ENCODE measurements at regions not wholly inside any gene's neighbourhood (a gene's known extent, or its start where the extent isn't known, plus 50 kb on each side); places are given as distances from the start of the nearest gene placed in this dataset.

GRCh38 chr1:57991289-57991688 is 555.2 kb downstream of the OMA1 start:
- H3K4me1 ChIP-seq = no peaks in the 10 kb centered on the region
- H3K27ac ChIP-seq = no peak overlapping the region
- H3K4me3 ChIP-seq = no peak overlapping the region
- no peak for TF ChIP-seq CTCF (IDR thresholded peaks at IDR 0.05)
- no peaks in the 10 kb centered on the region for H3K9me3 ChIP-seq
- no peaks in the 10 kb centered on the region for H3K36me3 ChIP-seq
- no peaks in the 10 kb centered on the region for H3K27me3 ChIP-seq
- DNase-seq (ENCODE audit: low spot score) = no peak

- no peaks in the 10 kb centered on the region for H3K9me3 ChIP-seq
- no peak overlapping the region for H3K4me3 ChIP-seq
- no peaks in the 10 kb centered on the region for H3K4me1 ChIP-seq
- H3K36me3 ChIP-seq = no peaks in the 10 kb centered on the region
- DNase-seq (ENCODE audit: low spot score) = no peak
- no peak for TF ChIP-seq CTCF (IDR thresholded peaks at IDR 0.05)
- no peaks in the 10 kb centered on the region for H3K27me3 ChIP-seq
- no peak overlapping the region for H3K27ac ChIP-seq
Measured at GRCh38 chr1:57989877-57990276, 556.6 kb downstream of the OMA1 start.

GRCh38 chr1:57987523-57987922 is 559.0 kb downstream of the OMA1 start:
- DNase-seq (ENCODE audit: low spot score) = no peak
- Histone ChIP-seq H3K27ac (no peak overlapping the region), H3K36me3 (no peaks in the 10 kb centered on the region), H3K4me3 (no peak overlapping the region), H3K4me1 (no peaks in the 10 kb centered on the region), H3K27me3 (no peaks in the 10 kb centered on the region), H3K9me3 (no peaks in the 10 kb centered on the region)
- no peak for TF ChIP-seq CTCF (IDR thresholded peaks at IDR 0.05)

- Histone ChIP-seq H3K36me3 (no peaks in the 10 kb centered on the region), H3K27me3 (no peaks in the 10 kb centered on the region), H3K4me3 (no peak overlapping the region), H3K9me3 (no peaks in the 10 kb centered on the region), H3K4me1 (no peaks in the 10 kb centered on the region), H3K27ac (no peak overlapping the region)
- TF ChIP-seq CTCF (IDR thresholded peaks at IDR 0.05) = no peak
- DNase-seq (ENCODE audit: low spot score) = no peak
Measured at GRCh38 chr1:57986432-57986831, 560.1 kb downstream of the OMA1 start.

- no peaks in the 10 kb centered on the region for H3K27me3 ChIP-seq
- no peak for TF ChIP-seq CTCF (IDR thresholded peaks at IDR 0.05)
- DNase-seq (ENCODE audit: low spot score) = no peak
- H3K27ac ChIP-seq = no peak overlapping the region
- no peaks in the 10 kb centered on the region for H3K4me1 ChIP-seq
- no peak overlapping the region for H3K4me3 ChIP-seq
- no peaks in the 10 kb centered on the region for H3K9me3 ChIP-seq
- H3K36me3 ChIP-seq = no peaks in the 10 kb centered on the region
Measured at GRCh38 chr1:57984277-57984676, 560.4 kb upstream of the DAB1 start.

- Histone ChIP-seq H3K27ac (no peak overlapping the region), H3K4me1 (no peaks in the 10 kb centered on the region), H3K4me3 (no peak overlapping the region), H3K36me3 (no peaks in the 10 kb centered on the region), H3K27me3 (no peaks in the 10 kb centered on the region), H3K9me3 (no peaks in the 10 kb centered on the region)
- no peak for DNase-seq (ENCODE audit: low spot score)
- no peak for TF ChIP-seq CTCF (IDR thresholded peaks at IDR 0.05)
Measured at GRCh38 chr1:57983441-57983840, 559.6 kb upstream of the DAB1 start.

All from right atrium auricular region (tissue), 2 donors.